AG09309 (cell line): ENCODE measurements at regions not wholly inside any gene's neighbourhood (a gene's known extent, or its start where the extent isn't known, plus 50 kb on each side); places are given as distances from the start of the nearest gene placed in this dataset.

ENCODE experiments used
- DNase-seq: peaks from one replicate; pipeline ENCODE4 v3.0.0-alpha.2; 2010; ENCODE audit warnings: low read depth
- H3K4me3 ChIP-seq: 2 replicates; pipeline ENCODE4 v1.5.1; 2011; ENCODE audit warnings: mild to moderate bottlenecking, low read depth, low read length, moderate library complexity; ENCODE audit not compliant: control insufficient read depth
- CTCF ChIP-seq: IDR thresholded peaks from 2 replicates; pipeline ENCODE4 v1.5.1; 2011; ENCODE audit warnings: mild to moderate bottlenecking, low read depth, low read length, inconsistent platforms; ENCODE audit not compliant: insufficient read depth, control insufficient read depth; ENCODE audit errors: missing control alignments

GRCh38 chr11:38723361-38723760 lies 2125.3 kb upstream of the RAG2 start:
- no peak overlapping the region for H3K4me3 ChIP-seq
- no peak for TF ChIP-seq CTCF
- DNase-seq, result no peak

- no peak for DNase-seq
- TF ChIP-seq CTCF, result no peak
- no peak overlapping the region for H3K4me3 ChIP-seq
These were observed 2123.7 kb upstream of the RAG2 start for GRCh38 chr11:38721586-38722315.

- TF ChIP-seq CTCF, result no peak
- no peak for DNase-seq
- H3K4me3 ChIP-seq, result no peak overlapping the region
These were observed 2120.6 kb upstream of the RAG2 start for GRCh38 chr11:38718659-38719058.

- no peak for TF ChIP-seq CTCF
These were observed 2120.0 kb upstream of the RAG2 start for GRCh38 chr11:38718049-38718448.

GRCh38 chr11:38711110-38711509 lies 2113.1 kb upstream of the RAG2 start:
- no peak for DNase-seq
- H3K4me3 ChIP-seq, result no peak overlapping the region
- TF ChIP-seq CTCF, result no peak

More at GRCh38 chr11:38718049-38718448, 2120.0 kb upstream of the RAG2 start:
- no peak for DNase-seq
- no peak overlapping the region for H3K4me3 ChIP-seq

- no peak for TF ChIP-seq CTCF
- DNase-seq, result no peak
- no peak overlapping the region for H3K4me3 ChIP-seq
These were observed 2112.2 kb upstream of the RAG2 start for GRCh38 chr11:38710262-38710661.

- no peak for TF ChIP-seq CTCF
- DNase-seq, result no peak
- H3K4me3 ChIP-seq, result no peak overlapping the region
These were observed 2102.1 kb upstream of the RAG2 start for GRCh38 chr11:38700111-38700510.
